Activated T-cell treated with anti-CD3 and anti-CD28 coated beads, Interleukin-2, amount 50 U/mL, for 24 hours (primary cell): ENCODE measurements at regions not wholly inside any gene's neighbourhood (a gene's known extent, or its start where the extent isn't known, plus 50 kb on each side); places are given as distances from the start of the nearest gene placed in this dataset.

Source experiments
- DNase-seq: peaks from one replicate; pipeline ENCODE4 v3.0.0-alpha.2; 2020
- H3K27ac Mint-ChIP-seq: 2 replicates; pipeline ENCODE4 v1.8.0; 2020; ENCODE audit warnings: mild to moderate bottlenecking, mixed read lengths
- H3K27me3 Mint-ChIP-seq: 2 replicates; pipeline ENCODE4 v1.8.0; 2020; ENCODE audit warnings: mixed read lengths
- H3K36me3 Mint-ChIP-seq: 2 replicates; pipeline ENCODE4 v1.8.0; 2020; ENCODE audit warnings: low read depth, mixed read lengths
- H3K4me1 Mint-ChIP-seq: 2 replicates; pipeline ENCODE4 v1.8.0; 2020; ENCODE audit warnings: low read depth, mixed read lengths
- H3K4me3 Mint-ChIP-seq: 2 replicates; pipeline ENCODE4 v1.8.0; 2020; ENCODE audit warnings: mild to moderate bottlenecking, moderate library complexity, mixed read lengths
- H3K9me3 Mint-ChIP-seq: 2 replicates; pipeline ENCODE4 v1.8.0; 2020; ENCODE audit warnings: mixed read lengths

DNA sequence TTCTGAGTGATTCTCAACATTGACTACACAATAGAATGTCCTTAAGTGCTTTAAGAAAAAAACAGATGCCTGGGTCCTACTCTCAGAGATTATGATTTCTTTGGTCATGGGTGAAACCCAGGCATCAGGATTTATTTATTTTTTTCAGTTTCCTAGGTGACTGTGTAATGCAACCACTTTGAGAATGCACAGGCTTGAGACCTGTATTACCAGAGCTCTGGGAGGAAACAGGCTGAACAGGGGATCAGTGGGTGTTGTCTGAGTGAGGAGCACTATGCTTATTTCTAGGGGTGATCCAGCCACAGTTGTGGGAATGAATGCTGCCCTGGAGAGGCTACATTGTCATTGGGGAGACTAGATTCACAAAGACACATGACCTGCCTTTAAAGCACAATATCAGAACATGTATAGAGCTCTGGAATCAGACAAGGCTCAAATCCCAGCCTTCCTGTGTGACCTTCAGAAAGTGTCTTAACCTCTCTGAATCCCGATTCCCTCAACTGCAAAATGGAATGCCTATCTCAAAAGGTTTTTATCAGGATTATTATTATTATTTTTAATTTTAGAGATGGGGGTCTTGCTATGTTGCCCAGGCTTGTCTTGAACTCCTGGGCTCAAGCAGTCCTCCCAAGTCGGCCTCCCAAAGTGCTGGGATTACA, 61.6 kb upstream of the PRPS1 start:
- Mint-ChIP-seq H3K27ac (no peak overlapping the region), H3K36me3 (no peaks in the 10 kb centered on the region), H3K4me3 (no peak overlapping the region), H3K4me1 (no peaks in the 10 kb centered on the region), H3K9me3 (no peaks in the 10 kb centered on the region), H3K27me3 (peaks cover 69% of the 10 kb centered on the region)
- DNase-seq = no peak

DNA sequence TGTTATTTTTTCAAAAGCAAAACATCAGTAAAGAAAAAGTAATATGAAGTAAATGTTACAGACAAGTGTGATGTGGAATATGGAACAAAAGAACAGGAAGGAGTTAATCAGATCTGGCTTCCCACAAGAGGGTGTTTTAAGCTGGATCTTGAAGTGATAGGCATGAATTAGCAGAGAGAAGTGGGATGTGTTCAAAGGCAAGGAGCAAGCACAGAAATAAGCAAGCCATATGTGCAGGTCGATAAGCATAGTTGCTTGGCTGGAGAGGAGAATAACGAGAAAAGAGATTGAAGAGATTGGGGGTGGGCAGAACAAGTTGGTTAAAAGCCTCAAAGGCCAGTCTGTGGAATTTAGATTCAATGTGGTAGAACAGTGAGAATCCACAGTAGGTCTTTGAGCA, 60.9 kb upstream of the PRPS1 start:
- H3K4me3 Mint-ChIP-seq = no peak overlapping the region
- H3K4me1 Mint-ChIP-seq = no peaks in the 10 kb centered on the region
- H3K27me3 Mint-ChIP-seq = peaks cover 62% of the 10 kb centered on the region
- no peaks in the 10 kb centered on the region for H3K9me3 Mint-ChIP-seq
- no peak for DNase-seq
- no peaks in the 10 kb centered on the region for H3K36me3 Mint-ChIP-seq
- no peak overlapping the region for H3K27ac Mint-ChIP-seq

DNA sequence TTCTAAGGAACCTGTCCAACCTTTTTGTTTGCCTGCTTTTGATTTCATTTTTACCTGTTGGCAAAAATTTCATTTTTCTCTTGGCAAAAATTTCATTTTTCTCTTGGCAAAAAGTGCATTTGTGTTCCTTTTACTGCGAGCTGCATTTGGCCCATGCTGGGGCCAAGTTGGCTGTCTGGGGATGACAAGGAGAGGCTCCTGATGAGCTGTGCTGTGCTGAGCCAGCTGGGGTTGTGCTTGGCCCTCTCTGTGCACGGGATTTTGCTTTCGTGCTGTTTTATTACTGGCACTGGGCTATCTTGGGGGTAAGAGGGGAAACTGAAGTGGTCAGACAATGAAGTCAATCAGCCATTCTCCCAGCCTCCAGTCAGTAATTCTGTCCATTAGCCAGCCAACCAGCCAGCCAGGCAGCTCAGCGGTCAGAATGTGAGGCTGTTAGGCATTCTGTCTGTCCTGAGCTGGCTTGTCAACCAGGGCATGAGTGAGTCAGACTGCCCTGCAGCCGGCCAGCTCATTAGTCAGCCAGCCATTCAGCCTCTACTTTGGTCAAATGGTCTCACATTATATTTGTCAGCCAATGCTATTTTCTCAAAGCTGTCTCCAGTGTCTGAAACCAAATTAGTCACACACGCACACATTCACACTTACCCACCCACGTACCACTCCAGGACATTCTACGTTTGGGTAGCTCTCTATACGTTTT, 56.9 kb upstream of the PRPS1 start:
- H3K9me3 Mint-ChIP-seq = no peaks in the 10 kb centered on the region
- DNase-seq = no peak
- peaks cover 38% of the 10 kb centered on the region for H3K27me3 Mint-ChIP-seq
- no peaks in the 10 kb centered on the region for H3K4me1 Mint-ChIP-seq
- H3K36me3 Mint-ChIP-seq = no peaks in the 10 kb centered on the region
- no peak overlapping the region for H3K27ac Mint-ChIP-seq
- no peak overlapping the region for H3K4me3 Mint-ChIP-seq

DNA sequence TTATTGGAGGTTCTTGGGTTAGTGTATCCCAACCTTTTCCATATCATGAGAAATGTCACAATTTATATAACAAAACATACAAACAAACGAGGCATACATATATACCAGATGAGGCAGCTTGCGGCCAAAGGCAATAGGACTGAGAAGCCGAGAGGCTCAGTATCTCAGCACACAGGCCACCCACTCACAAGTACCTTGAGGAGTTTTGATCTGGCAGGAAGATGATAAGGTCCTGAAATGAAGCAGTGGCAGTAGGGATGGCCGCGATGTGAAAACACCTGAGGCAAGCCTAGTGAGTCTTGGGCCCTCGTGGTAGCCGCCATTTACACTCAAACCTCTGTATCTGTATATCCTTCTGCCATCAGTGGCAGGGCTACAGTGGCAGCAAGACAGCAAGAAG, 55.3 kb upstream of the PRPS1 start:
- H3K4me1 Mint-ChIP-seq = peaks cover 5% of the 10 kb centered on the region
- H3K4me3 Mint-ChIP-seq = no peak overlapping the region
- no peaks in the 10 kb centered on the region for H3K9me3 Mint-ChIP-seq
- peaks cover 35% of the 10 kb centered on the region for H3K27me3 Mint-ChIP-seq
- H3K36me3 Mint-ChIP-seq = no peaks in the 10 kb centered on the region
- DNase-seq = no peak
- H3K27ac Mint-ChIP-seq = no peak overlapping the region

DNA sequence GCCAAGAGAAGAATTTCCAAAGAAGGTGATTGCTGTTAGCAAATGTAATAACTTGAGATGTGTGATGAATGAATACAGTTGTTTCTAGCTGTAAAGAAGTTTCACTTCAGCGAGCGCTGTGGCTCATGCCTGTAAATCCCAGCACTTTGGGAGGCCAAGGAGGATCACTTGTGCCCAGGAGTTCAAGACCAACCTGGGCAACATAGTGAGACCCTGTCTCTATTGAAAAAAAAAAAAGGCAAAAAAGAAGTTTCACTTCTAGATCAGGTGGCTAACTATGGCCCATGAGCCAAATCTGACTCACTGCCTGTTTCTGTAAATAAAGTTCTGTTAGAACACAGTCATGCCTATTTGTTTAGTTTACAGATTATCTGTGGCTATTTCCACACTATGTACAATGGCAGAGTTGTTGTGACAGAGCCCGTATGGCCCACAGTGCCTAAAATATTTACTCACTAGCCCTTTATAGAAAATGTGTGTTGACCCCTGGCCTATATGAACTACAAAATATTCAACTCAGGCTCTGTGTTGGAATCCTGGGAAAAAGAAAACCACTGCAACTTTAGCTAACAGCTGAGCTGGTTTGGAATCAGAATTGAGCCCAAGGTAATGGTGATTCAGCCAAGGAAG, 54.1 kb upstream of the PRPS1 start:
- Mint-ChIP-seq H3K27me3 (peaks cover 31% of the 10 kb centered on the region), H3K9me3 (no peaks in the 10 kb centered on the region), H3K4me3 (no peak overlapping the region), H3K36me3 (no peaks in the 10 kb centered on the region), H3K27ac (no peak overlapping the region), H3K4me1 (peaks cover 5% of the 10 kb centered on the region)
- no peak for DNase-seq

DNA sequence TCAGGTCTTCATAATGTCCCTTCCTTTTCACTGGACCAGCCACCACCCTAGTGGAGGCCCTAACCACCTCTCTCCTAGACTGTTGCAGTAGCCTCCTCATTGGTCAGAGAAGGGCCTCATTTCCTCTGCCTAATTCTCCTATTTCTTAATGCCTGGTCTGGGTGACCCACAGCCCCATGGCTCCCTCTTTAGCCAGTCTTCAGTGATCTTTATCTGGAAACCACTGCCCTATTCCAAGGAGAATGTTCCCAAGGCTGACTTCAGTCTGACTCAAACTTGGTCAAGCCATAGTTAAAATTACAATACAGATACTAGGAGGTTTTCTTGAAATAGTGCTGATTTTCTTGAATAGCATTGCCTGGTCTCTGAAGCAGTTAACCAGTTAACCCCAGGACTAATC, 53.6 kb upstream of the PRPS1 start:
- Mint-ChIP-seq H3K4me1 (peaks cover 5% of the 10 kb centered on the region), H3K36me3 (no peaks in the 10 kb centered on the region), H3K4me3 (no peak overlapping the region)

DNA sequence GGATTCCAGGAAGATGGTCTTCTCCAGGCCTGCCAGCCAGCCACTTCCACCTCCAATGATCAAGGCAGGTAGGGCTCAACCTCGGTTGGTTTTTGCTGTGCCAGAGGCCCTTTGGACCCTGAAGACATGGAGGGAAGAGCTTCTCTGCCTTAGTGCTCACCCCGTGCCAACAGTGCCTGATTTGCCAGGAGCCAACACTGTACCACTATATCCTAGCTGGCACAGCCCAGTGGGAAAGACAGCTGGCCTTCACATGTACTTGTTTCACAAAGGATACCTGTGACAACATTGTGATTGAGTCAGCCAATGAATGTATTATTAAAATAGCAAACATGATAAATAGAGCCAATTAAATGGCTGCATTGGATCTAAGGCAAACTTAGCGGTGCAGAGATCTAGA, 51.9 kb upstream of the PRPS1 start:
- no peak for DNase-seq
- Mint-ChIP-seq H3K36me3 (no peaks in the 10 kb centered on the region), H3K27me3 (peaks cover 19% of the 10 kb centered on the region), H3K27ac (no peak overlapping the region), H3K4me1 (peaks cover 5% of the 10 kb centered on the region), H3K9me3 (no peaks in the 10 kb centered on the region), H3K4me3 (no peak overlapping the region)

More for the DNA sequence above, 53.6 kb upstream of the PRPS1 start:
- H3K27me3 Mint-ChIP-seq = peaks cover 26% of the 10 kb centered on the region
- no peak overlapping the region for H3K27ac Mint-ChIP-seq
- no peak for DNase-seq
- no peaks in the 10 kb centered on the region for H3K9me3 Mint-ChIP-seq

DNA sequence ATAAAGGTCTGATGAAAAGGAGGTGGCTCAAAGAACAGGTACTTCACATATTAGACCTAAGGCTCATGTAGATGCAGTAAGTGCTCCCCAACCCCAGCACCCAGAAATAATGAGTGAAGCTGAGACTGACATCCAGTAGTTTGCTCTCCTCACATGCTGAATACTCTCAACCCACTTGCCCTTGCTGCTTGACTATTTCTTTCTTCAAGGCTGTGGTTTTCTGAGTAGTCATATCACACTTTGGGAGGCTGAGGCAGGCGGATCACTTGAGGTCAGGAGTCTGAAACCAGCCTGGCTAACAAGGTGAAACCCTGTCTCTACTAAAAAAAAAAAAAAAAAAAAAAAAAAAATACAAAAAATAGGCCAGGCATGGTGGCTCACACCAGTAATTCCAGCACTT, 51.5 kb upstream of the PRPS1 start:
- Mint-ChIP-seq H3K27me3 (peaks cover 17% of the 10 kb centered on the region), H3K36me3 (no peaks in the 10 kb centered on the region), H3K4me1 (peaks cover 5% of the 10 kb centered on the region), H3K9me3 (no peaks in the 10 kb centered on the region), H3K4me3 (no peak overlapping the region), H3K27ac (no peak overlapping the region)
- no peak for DNase-seq

DNA sequence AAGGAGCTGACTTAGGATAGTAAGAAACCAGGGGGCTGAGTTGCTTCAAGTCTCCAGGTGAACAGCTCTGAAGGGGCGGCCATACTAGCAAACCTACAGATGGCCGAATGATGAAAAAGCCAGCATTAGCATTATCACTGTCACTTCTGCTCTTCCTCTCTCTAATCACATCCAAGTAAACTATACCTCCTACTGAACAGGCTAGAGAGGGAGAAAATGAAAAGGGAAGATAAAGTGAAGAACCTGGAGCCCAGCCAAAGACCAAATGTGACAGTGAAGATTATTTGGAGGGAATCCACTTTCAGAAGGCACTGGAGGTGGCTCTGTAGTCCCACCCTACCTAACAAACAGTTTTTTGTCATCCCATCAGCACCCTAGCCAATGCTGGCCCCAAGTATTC, 50.4 kb upstream of the PRPS1 start:
- H3K27ac Mint-ChIP-seq = no peak overlapping the region
- H3K9me3 Mint-ChIP-seq = no peaks in the 10 kb centered on the region
- no peak for DNase-seq
- H3K4me1 Mint-ChIP-seq = peaks cover 5% of the 10 kb centered on the region
- no peaks in the 10 kb centered on the region for H3K36me3 Mint-ChIP-seq
- peaks cover 15% of the 10 kb centered on the region for H3K27me3 Mint-ChIP-seq
- H3K4me3 Mint-ChIP-seq = no peak overlapping the region
